ENCODE measurements at regions not wholly inside any gene's neighbourhood (a gene's known extent, or its start where the extent isn't known, plus 50 kb on each side); places are given as distances from the start of the nearest gene placed in this dataset.

GRCh38 chr14:104367866-104368750, 211.5 kb upstream of the C14orf180 start:
- TF ChIP-seq TFCP2L1 (CRISPR knock-in tag; IDR thresholded peaks at IDR 0.05), result no peak
- no peak for TF ChIP-seq POLR2A (IDR thresholded peaks at IDR 0.05; ENCODE audit: low read length)
- TF ChIP-seq CTCF (IDR thresholded peaks at IDR 0.05), result no peak
- no peak for TF ChIP-seq TP53 (CRISPR knock-in tag; IDR thresholded peaks at IDR 0.05)
- TF ChIP-seq BHLHE40 (IDR thresholded peaks at IDR 0.05; ENCODE audit: low read depth, low read length), result no peak
- no peak for TF ChIP-seq CHD2 (IDR thresholded peaks at IDR 0.05; ENCODE audit: low read length, partially characterized antibody)
- TF ChIP-seq REST (IDR thresholded peaks at IDR 0.05), result no peak
- TF ChIP-seq RFX5 (IDR thresholded peaks at IDR 0.05), result no peak
- no peak for TF ChIP-seq MAX (IDR thresholded peaks at IDR 0.05)
- no peak for TF ChIP-seq HMGXB4 (CRISPR knock-in tag; IDR thresholded peaks at IDR 0.05; ENCODE audit: borderline replicate concordance)
- TF ChIP-seq RCOR1 (IDR thresholded peaks at IDR 0.05; ENCODE audit: low read depth, low read length), result no peak

Measured in A549 (cell line).